ENCODE measurements at regions not wholly inside any gene's neighbourhood (a gene's known extent, or its start where the extent isn't known, plus 50 kb on each side); places are given as distances from the start of the nearest gene placed in this dataset.

DNA sequence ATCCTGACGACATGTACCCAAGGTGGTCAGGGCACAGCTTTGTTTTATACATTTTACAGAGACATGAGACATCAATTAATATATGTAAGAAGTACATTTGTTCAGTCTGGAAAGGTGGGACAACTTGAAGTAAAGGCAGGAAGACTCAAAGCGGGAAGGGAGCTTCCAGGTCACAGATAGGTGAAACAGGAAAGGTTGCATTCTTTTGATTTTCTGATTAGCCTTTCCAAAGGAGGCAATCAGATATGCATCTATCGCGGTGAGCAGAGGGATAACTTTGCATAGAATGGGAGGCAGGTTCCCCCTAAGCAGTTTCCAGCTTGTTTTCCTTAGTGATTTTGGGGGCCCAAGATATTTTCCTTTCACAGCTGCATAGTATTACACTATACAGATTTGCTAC, 358.4 kb downstream of the GLUD2 start:
- ChIA-PET POLR2A (no interaction called here), CTCF (interaction anchor here (0.7 kb wide), 1 partner anchor 616 kb away, joined by 3 read pairs; no protein-coding TSS in a partner anchor)
- no peak for TF ChIP-seq ZNF221 (tag by site-specific recombination; IDR thresholded peaks at IDR 0.05; ENCODE audit: borderline replicate concordance)
- TF ChIP-seq ZNF596 (tag by site-specific recombination; IDR thresholded peaks at IDR 0.05), result no peak
- no peak for TF ChIP-seq ZNF585B (tag by site-specific recombination; IDR thresholded peaks at IDR 0.05)
- TF ChIP-seq, protein P1, sequence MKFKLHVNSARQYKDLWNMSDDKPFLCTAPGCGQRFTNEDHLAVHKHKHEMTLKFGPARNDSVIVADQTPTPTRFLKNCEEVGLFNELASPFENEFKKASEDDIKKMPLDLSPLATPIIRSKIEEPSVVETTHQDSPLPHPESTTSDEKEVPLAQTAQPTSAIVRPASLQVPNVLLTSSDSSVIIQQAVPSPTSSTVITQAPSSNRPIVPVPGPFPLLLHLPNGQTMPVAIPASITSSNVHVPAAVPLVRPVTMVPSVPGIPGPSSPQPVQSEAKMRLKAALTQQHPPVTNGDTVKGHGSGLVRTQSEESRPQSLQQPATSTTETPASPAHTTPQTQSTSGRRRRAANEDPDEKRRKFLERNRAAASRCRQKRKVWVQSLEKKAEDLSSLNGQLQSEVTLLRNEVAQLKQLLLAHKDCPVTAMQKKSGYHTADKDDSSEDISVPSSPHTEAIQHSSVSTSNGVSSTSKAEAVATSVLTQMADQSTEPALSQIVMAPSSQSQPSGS (tag by site-specific recombination; IDR thresholded peaks at IDR 0.05; ENCODE audit: low read depth), result no peak
- no peak for TF ChIP-seq ZNF701 (tag by site-specific recombination; IDR thresholded peaks at IDR 0.05)
- no peak for TF ChIP-seq REPIN1 (tag by site-specific recombination; IDR thresholded peaks at IDR 0.05; ENCODE audit: low read depth)
- TF ChIP-seq, protein P2, sequence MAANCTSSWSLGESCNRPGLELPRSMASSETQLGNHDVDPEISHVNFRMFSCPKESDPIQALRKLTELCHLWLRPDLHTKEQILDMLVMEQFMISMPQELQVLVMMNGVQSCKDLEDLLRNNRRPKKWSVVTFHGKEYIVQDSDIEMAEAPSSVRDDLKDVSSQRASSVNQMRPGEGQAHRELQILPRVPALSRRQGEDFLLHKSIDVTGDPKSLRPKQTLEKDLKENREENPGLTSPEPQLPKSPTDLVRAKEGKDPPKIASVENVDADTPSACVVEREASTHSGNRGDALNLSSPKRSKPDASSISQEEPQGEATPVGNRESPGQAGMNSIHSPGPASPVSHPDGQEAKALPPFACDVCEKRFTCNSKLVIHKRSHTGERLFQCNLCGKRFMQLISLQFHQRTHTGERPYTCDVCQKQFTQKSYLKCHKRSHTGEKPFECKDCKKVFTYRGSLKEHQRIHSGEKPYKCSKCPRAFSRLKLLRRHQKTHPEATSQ (tag by site-specific recombination; IDR thresholded peaks at IDR 0.05), result no peak
- TF ChIP-seq ZNF416 (tag by site-specific recombination; IDR thresholded peaks at IDR 0.05), result no peak
- TF ChIP-seq, protein P3, sequence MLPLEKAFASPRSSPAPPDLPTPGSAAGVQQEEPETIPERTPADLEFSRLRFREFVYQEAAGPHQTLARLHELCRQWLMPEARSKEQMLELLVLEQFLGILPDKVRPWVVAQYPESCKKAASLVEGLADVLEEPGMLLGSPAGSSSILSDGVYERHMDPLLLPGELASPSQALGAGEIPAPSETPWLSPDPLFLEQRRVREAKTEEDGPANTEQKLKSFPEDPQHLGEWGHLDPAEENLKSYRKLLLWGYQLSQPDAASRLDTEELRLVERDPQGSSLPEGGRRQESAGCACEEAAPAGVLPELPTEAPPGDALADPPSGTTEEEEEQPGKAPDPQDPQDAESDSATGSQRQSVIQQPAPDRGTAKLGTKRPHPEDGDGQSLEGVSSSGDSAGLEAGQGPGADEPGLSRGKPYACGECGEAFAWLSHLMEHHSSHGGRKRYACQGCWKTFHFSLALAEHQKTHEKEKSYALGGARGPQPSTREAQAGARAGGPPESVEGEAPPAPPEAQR (tag by site-specific recombination; IDR thresholded peaks at IDR 0.05), result no peak
- no peak for TF ChIP-seq ZNF473 (tag by site-specific recombination; IDR thresholded peaks at IDR 0.05)
- no peaks in the 10 kb centered on the region for H3K4me1 ChIP-seq (ENCODE audit: control insufficient read depth, insufficient read depth, low read length)
- H3K36me3 ChIP-seq (ENCODE audit: control insufficient read depth in 2 of 2, insufficient read depth in 1 of 2, low read length in 2 of 2), result no peaks in the 10 kb centered on the region
- no peaks in the 10 kb centered on the region for H3K9me3 ChIP-seq (ENCODE audit: control insufficient read depth, insufficient read depth, low read depth, low read length)
- H3K4me3 ChIP-seq (ENCODE audit: low read depth, low read length), result no peak overlapping the region
- no peak overlapping the region for H3K27ac ChIP-seq (ENCODE audit: extremely low read depth, low read depth, low read length)

- Histone ChIP-seq H3K27ac (ENCODE audit: extremely low read depth, low read depth, low read length) (no peak overlapping the region), H3K4me1 (ENCODE audit: control insufficient read depth, insufficient read depth, low read length) (no peaks in the 10 kb centered on the region), H3K36me3 (ENCODE audit: control insufficient read depth in 2 of 2, insufficient read depth in 1 of 2, low read length in 2 of 2) (no peaks in the 10 kb centered on the region), H3K4me3 (ENCODE audit: low read depth, low read length) (no peak overlapping the region), H3K9me3 (ENCODE audit: control insufficient read depth, insufficient read depth, low read depth, low read length) (no peaks in the 10 kb centered on the region)
- CTCF ChIA-PET, result interaction anchor here (0.6 to 0.7 kb wide), 2 partner anchors 11 to 618 kb away, joined by 3 read pairs; no protein-coding TSS in a partner anchor
- POLR2A ChIA-PET, result no interaction called here
- TF ChIP-seq GLI2 (tag by site-specific recombination; IDR thresholded peaks at IDR 0.05; ENCODE audit: borderline replicate concordance, low read depth), result no peak
- no peak for TF ChIP-seq PRDM1 (tag by site-specific recombination; IDR thresholded peaks at IDR 0.05)
- no peak for TF ChIP-seq ZXDB (tag by site-specific recombination; IDR thresholded peaks at IDR 0.05)
- no peak for TF ChIP-seq ZNF138 (tag by site-specific recombination; IDR thresholded peaks at IDR 0.05; ENCODE audit: borderline replicate concordance)
- TF ChIP-seq, protein P4, sequence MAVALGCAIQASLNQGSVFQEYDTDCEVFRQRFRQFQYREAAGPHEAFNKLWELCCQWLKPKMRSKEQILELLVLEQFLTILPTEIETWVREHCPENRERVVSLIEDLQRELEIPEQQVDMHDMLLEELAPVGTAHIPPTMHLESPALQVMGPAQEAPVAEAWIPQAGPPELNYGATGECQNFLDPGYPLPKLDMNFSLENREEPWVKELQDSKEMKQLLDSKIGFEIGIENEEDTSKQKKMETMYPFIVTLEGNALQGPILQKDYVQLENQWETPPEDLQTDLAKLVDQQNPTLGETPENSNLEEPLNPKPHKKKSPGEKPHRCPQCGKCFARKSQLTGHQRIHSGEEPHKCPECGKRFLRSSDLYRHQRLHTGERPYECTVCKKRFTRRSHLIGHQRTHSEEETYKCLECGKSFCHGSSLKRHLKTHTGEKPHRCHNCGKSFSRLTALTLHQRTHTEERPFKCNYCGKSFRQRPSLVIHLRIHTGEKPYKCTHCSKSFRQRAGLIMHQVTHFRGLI (tag by site-specific recombination; IDR thresholded peaks at IDR 0.05), result no peak
- TF ChIP-seq KLF1 (tag by site-specific recombination; IDR thresholded peaks at IDR 0.05), result no peak
- TF ChIP-seq, protein P5, sequence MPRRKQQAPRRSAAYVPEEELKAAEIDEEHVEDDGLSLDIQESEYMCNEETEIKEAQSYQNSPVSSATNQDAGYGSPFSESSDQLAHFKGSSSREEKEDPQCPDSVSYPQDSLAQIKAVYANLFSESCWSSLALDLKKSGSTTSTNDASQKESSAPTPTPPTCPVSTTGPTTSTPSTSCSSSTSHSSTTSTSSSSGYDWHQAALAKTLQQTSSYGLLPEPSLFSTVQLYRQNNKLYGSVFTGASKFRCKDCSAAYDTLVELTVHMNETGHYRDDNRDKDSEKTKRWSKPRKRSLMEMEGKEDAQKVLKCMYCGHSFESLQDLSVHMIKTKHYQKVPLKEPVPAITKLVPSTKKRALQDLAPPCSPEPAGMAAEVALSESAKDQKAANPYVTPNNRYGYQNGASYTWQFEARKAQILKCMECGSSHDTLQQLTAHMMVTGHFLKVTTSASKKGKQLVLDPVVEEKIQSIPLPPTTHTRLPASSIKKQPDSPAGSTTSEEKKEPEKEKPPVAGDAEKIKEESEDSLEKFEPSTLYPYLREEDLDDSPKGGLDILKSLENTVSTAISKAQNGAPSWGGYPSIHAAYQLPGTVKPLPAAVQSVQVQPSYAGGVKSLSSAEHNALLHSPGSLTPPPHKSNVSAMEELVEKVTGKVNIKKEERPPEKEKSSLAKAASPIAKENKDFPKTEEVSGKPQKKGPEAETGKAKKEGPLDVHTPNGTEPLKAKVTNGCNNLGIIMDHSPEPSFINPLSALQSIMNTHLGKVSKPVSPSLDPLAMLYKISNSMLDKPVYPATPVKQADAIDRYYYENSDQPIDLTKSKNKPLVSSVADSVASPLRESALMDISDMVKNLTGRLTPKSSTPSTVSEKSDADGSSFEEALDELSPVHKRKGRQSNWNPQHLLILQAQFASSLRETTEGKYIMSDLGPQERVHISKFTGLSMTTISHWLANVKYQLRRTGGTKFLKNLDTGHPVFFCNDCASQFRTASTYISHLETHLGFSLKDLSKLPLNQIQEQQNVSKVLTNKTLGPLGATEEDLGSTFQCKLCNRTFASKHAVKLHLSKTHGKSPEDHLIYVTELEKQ (tag by site-specific recombination; IDR thresholded peaks at IDR 0.05; ENCODE audit: borderline replicate concordance), result no peak
- TF ChIP-seq SCRT2 (tag by site-specific recombination; IDR thresholded peaks at IDR 0.05), result no peak
- TF ChIP-seq, protein P6, sequence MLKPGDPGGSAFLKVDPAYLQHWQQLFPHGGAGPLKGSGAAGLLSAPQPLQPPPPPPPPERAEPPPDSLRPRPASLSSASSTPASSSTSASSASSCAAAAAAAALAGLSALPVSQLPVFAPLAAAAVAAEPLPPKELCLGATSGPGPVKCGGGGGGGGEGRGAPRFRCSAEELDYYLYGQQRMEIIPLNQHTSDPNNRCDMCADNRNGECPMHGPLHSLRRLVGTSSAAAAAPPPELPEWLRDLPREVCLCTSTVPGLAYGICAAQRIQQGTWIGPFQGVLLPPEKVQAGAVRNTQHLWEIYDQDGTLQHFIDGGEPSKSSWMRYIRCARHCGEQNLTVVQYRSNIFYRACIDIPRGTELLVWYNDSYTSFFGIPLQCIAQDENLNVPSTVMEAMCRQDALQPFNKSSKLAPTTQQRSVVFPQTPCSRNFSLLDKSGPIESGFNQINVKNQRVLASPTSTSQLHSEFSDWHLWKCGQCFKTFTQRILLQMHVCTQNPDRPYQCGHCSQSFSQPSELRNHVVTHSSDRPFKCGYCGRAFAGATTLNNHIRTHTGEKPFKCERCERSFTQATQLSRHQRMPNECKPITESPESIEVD (tag by site-specific recombination; IDR thresholded peaks at IDR 0.05), result no peak
- TF ChIP-seq ZBTB1 (tag by site-specific recombination; IDR thresholded peaks at IDR 0.05), result no peak
- TF ChIP-seq ZNF280D (tag by site-specific recombination; IDR thresholded peaks at IDR 0.05), result no peak
Measured at GRCh38 chrX:121407627-121408026, 360.2 kb downstream of the GLUD2 start.
